Caco-2 (cell line): ENCODE measurements at regions not wholly inside any gene's neighbourhood (a gene's known extent, or its start where the extent isn't known, plus 50 kb on each side); places are given as distances from the start of the nearest gene placed in this dataset.

Experiments
- BruUV-seq: library from RNA; stranded (reverse); fragments of 400-500 nt; replicated peaks from 2 replicates; lab custom pipeline; 2021; lab: Mats Ljungman, UMichigan
- CTCF ChIA-PET: fragments of 300-600 bp; sonication (Branson Sonifier 250); formaldehyde crosslinking; loops from one replicate; lab custom pipeline; 2022; ENCODE audit warnings: antibody characterized with exemption; lab: Charles Lee
- POLR2A ChIA-PET: fragments of 300-600 bp; sonication (Branson Sonifier 250); formaldehyde crosslinking; loops from one replicate; lab custom pipeline; 2022; ENCODE audit warnings: antibody characterized with exemption; lab: Charles Lee
- DNase-seq, 2 experiments: peaks; one replicate each; pipeline versions ENCODE4 v3.0.0 to v3.0.0-alpha.2; 2020 to 2022
- H3K27me3 ChIP-seq: replicated peaks from 2 replicates; pipeline ENCODE4 v1.6.0; 2011; ENCODE audit warnings: low read length; ENCODE audit not compliant: control insufficient read depth, insufficient read depth
- H3K36me3 ChIP-seq: 2 replicates; pipeline ENCODE4 v1.5.1; 2011; ENCODE audit warnings: low read length; ENCODE audit not compliant: control insufficient read depth, insufficient read depth
- H3K4me1 ChIP-seq: fragments of 250-450 bp; sonication (Bioruptor Pico); 2 replicates; pipeline ENCODE4 v1.5.1; 2020; ENCODE audit warnings: mild to moderate bottlenecking
- H3K4me3 ChIP-seq: 2 replicates; pipeline ENCODE4 v1.5.1; 2011; ENCODE audit warnings: low read depth, mild to moderate bottlenecking, control low read depth, low read length
- H3K9me3 ChIP-seq: fragments of 250-450 bp; sonication (Bioruptor Pico); 2 replicates; pipeline ENCODE4 v1.5.1; 2020; ENCODE audit warnings: mild to moderate bottlenecking, moderate library complexity
- H3K27ac Mint-ChIP-seq: one replicate; pipeline ENCODE4 v1.8.0; 2022; ENCODE audit warnings: mixed read lengths; ENCODE audit not compliant: unreplicated experiment
- H3K27me3 Mint-ChIP-seq: one replicate; pipeline ENCODE4 v1.8.0; 2022; ENCODE audit warnings: mixed read lengths; ENCODE audit not compliant: insufficient read depth, unreplicated experiment
- H3K36me3 Mint-ChIP-seq: one replicate; pipeline ENCODE4 v1.8.0; 2022; ENCODE audit warnings: mild to moderate bottlenecking, mixed read lengths; ENCODE audit not compliant: insufficient read depth, unreplicated experiment
- H3K4me1 Mint-ChIP-seq: one replicate; pipeline ENCODE4 v1.8.0; 2022; ENCODE audit warnings: low read depth, mixed read lengths; ENCODE audit not compliant: unreplicated experiment
- H3K4me3 Mint-ChIP-seq: one replicate; pipeline ENCODE4 v1.8.0; 2022; ENCODE audit warnings: mild to moderate bottlenecking, moderate library complexity, mixed read lengths; ENCODE audit not compliant: unreplicated experiment
- H3K9me3 Mint-ChIP-seq: one replicate; pipeline ENCODE4 v1.8.0; 2022; ENCODE audit warnings: mixed read lengths; ENCODE audit not compliant: unreplicated experiment
- intact Hi-C: fragments of 100-400 bp; cut with micrococcal nuclease; formaldehyde crosslinking; loops from one replicate; pipeline ENCODE4 v1.10.0; 2022; ENCODE audit not compliant: unreplicated experiment
- TF ChIP-seq, protein P1 (sequence below), 2 experiments: fragments of 200-600 bp in 1 of 2; IDR thresholded peaks; 1 replicate in 1 of 2; 2 replicates in 1 of 2; pipeline versions ENCODE4 v1.5.1 to v1.8.0; 2011 to 2022; ENCODE audit warnings: antibody characterized with exemption in 1 of 2, control low read depth in 1 of 2, inconsistent platforms in 1 of 2, low read depth in 1 of 2, low read length in 1 of 2, mild to moderate bottlenecking in 1 of 2, moderate library complexity in 1 of 2; ENCODE audit not compliant: insufficient read depth in 1 of 2, severe bottlenecking in 1 of 2, unreplicated experiment in 1 of 2

DNA sequence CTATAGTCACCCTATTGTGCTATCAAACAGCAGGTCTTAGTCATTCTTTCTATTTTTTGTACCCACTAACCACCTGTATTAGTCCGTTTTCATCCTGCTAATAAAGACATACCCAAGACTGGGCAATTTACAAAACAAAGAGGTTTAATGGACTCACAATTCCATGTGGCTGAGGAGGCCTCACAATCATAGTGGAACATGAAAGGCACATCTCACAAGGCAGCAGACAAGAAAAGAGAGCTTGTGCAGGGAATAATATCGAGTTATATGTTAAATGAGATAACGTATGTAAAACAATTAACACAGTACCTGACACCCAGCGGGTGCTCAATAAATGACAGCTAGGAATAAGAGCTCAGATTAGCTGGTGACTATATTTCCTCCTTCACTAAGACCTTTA, 88.1 kb upstream of the WDR44 start:
- no peaks in the 10 kb centered on the region for H3K4me1 Mint-ChIP-seq
- no TSS peak for BruUV-seq

DNA sequence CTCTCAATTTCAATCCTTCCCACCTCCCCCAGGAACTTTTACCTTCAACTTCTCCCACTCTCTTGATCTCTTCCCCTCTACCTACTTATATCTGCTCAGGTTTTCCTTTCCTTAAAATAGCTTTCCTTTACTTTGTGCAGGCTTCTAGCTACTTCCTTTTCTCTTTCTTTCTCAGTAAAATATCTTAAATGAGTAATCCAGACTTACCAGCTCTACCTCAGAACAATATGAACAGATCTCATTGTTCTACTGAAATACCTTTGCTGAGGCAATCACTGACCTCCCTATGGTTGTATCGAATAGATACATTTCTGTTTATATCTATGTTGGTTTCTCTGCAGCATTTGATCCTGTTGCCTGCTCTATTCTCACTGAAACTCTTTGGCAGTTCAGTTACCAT, 86.7 kb upstream of the WDR44 start:
- DNase-seq, result no peak
- H3K27me3 ChIP-seq, result no peaks in the 10 kb centered on the region
- intact Hi-C loops, result no loop called here
- Mint-ChIP-seq H3K4me1 (no peaks in the 10 kb centered on the region), H3K4me3 (no peak overlapping the region), H3K9me3 (no peaks in the 10 kb centered on the region), H3K27me3 (peaks cover 10% of the 10 kb centered on the region), H3K27ac (no peak overlapping the region), H3K36me3 (no peaks in the 10 kb centered on the region)
- BruUV-seq, result no TSS peak
- H3K36me3 ChIP-seq, result no peaks in the 10 kb centered on the region
- no peaks in the 10 kb centered on the region for H3K9me3 ChIP-seq
- no peak overlapping the region for H3K4me3 ChIP-seq
- CTCF ChIA-PET, result no interaction called here
- no peaks in the 10 kb centered on the region for H3K4me1 ChIP-seq
- POLR2A ChIA-PET, result no interaction called here
- TF ChIP-seq, protein P1, sequence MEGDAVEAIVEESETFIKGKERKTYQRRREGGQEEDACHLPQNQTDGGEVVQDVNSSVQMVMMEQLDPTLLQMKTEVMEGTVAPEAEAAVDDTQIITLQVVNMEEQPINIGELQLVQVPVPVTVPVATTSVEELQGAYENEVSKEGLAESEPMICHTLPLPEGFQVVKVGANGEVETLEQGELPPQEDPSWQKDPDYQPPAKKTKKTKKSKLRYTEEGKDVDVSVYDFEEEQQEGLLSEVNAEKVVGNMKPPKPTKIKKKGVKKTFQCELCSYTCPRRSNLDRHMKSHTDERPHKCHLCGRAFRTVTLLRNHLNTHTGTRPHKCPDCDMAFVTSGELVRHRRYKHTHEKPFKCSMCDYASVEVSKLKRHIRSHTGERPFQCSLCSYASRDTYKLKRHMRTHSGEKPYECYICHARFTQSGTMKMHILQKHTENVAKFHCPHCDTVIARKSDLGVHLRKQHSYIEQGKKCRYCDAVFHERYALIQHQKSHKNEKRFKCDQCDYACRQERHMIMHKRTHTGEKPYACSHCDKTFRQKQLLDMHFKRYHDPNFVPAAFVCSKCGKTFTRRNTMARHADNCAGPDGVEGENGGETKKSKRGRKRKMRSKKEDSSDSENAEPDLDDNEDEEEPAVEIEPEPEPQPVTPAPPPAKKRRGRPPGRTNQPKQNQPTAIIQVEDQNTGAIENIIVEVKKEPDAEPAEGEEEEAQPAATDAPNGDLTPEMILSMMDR (IDR thresholded peaks at IDR 0.05; ENCODE audit: insufficient read depth in 1 of 2, low read depth in 1 of 2, low read length in 1 of 2, severe bottlenecking in 1 of 2, unreplicated experiment in 1 of 2), result no peak

More for the DNA sequence above, 88.1 kb upstream of the WDR44 start:
- no peaks in the 10 kb centered on the region for H3K36me3 ChIP-seq
- H3K9me3 ChIP-seq, result no peaks in the 10 kb centered on the region
- no peak overlapping the region for H3K4me3 ChIP-seq
- POLR2A ChIA-PET, result no interaction called here
- H3K9me3 Mint-ChIP-seq, result no peaks in the 10 kb centered on the region
- H3K36me3 Mint-ChIP-seq, result no peaks in the 10 kb centered on the region
- no peak for DNase-seq
- CTCF ChIA-PET, result no interaction called here
- intact Hi-C loops, result no loop called here
- peaks cover 10% of the 10 kb centered on the region for H3K27me3 Mint-ChIP-seq
- no peaks in the 10 kb centered on the region for H3K27me3 ChIP-seq
- H3K4me1 ChIP-seq, result no peaks in the 10 kb centered on the region
- no peak overlapping the region for H3K4me3 Mint-ChIP-seq
- no peak overlapping the region for H3K27ac Mint-ChIP-seq
- TF ChIP-seq, protein P1 (IDR thresholded peaks at IDR 0.05; ENCODE audit: insufficient read depth in 1 of 2, low read depth in 1 of 2, low read length in 1 of 2, severe bottlenecking in 1 of 2, unreplicated experiment in 1 of 2), result no peak

DNA sequence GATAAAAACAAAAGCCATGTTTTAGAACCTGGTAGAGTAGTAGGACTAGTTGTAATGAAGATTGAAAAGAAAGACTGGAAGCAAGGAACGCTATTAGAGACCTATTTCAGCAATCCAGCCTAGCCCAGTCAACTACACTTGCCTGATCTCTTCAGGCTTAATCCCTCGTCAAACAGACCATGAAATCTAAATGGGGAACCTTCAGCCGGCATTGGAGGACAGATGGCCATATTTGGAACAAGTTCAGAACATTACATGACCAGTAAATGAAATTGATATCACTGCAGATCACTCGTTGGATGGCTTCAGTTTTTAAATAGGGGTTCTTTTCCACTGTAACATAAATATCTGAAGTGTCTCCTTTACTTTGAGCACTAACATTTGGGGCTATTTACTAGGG, 84.8 kb upstream of the WDR44 start:
- Histone ChIP-seq H3K4me3 (no peak overlapping the region), H3K4me1 (no peaks in the 10 kb centered on the region), H3K36me3 (no peaks in the 10 kb centered on the region), H3K27me3 (no peaks in the 10 kb centered on the region), H3K9me3 (no peaks in the 10 kb centered on the region)
- ChIA-PET POLR2A (no interaction called here), CTCF (no interaction called here)
- no peaks in the 10 kb centered on the region for H3K4me1 Mint-ChIP-seq
- no peak overlapping the region for H3K4me3 Mint-ChIP-seq
- DNase-seq, result no peak
- intact Hi-C loops, result no loop called here
- TF ChIP-seq, protein P1 (IDR thresholded peaks at IDR 0.05; ENCODE audit: insufficient read depth in 1 of 2, low read depth in 1 of 2, low read length in 1 of 2, severe bottlenecking in 1 of 2, unreplicated experiment in 1 of 2), result no peak
- no peaks in the 10 kb centered on the region for H3K9me3 Mint-ChIP-seq
- H3K36me3 Mint-ChIP-seq, result no peaks in the 10 kb centered on the region
- H3K27me3 Mint-ChIP-seq, result peaks cover 10% of the 10 kb centered on the region
- no TSS peak for BruUV-seq
- H3K27ac Mint-ChIP-seq, result no peak overlapping the region
